ENCODE measurements at regions not wholly inside any gene's neighbourhood (a gene's known extent, or its start where the extent isn't known, plus 50 kb on each side); places are given as distances from the start of the nearest gene placed in this dataset.

GRCh38 chr10:131561897-131562296 is 250.4 kb upstream of the TCERG1L start:
- Histone ChIP-seq H3K9me2 (replicated peaks; ENCODE audit: control insufficient read depth, low read length) (no peaks in the 10 kb centered on the region), H4K20me1 (ENCODE audit: control insufficient read depth, insufficient read depth, low read depth, low read length) (no peaks in the 10 kb centered on the region), H3K36me3 (ENCODE audit: control insufficient read depth, low read length) (no peaks in the 10 kb centered on the region), H3K27me3 (ENCODE audit: control insufficient read depth, low read length) (no peaks in the 10 kb centered on the region), H3K4me2 (ENCODE audit: low read length) (no peak overlapping the region), H3K4me1 (ENCODE audit: control insufficient read depth, low read length) (no peaks in the 10 kb centered on the region), H3K4me3 (ENCODE audit: low read length) (no peak overlapping the region), H3K9me3 (ENCODE audit: control insufficient read depth, insufficient read depth, low read length) (no peaks in the 10 kb centered on the region; the same call in 1 of the 2 replicates), H3K27ac (ENCODE audit: low read depth, low read length) (no peak overlapping the region), H3F3A (ENCODE audit: control insufficient read depth, insufficient read depth) (no peaks in the 10 kb centered on the region), H3K79me2 (ENCODE audit: control insufficient read depth, low read length) (no peaks in the 10 kb centered on the region)
- no peak for TF ChIP-seq EZH2phosphoT487 (IDR thresholded peaks at IDR 0.05; ENCODE audit: borderline replicate concordance, low read length)
- TF ChIP-seq CTCF (IDR thresholded peaks at IDR 0.05; ENCODE audit: low read depth, low read length, poor library complexity, severe bottlenecking), result no peak

GRCh38 chr10:131563411-131563810 is 251.9 kb upstream of the TCERG1L start:
- no peaks in the 10 kb centered on the region for H3K9me2 ChIP-seq (replicated peaks; ENCODE audit: control insufficient read depth, low read length)
- no peak overlapping the region for H3K4me3 ChIP-seq (ENCODE audit: low read length)
- no peaks in the 10 kb centered on the region for H3F3A ChIP-seq (ENCODE audit: control insufficient read depth, insufficient read depth)
- H3K4me2 ChIP-seq (ENCODE audit: low read length), result no peak overlapping the region
- no peaks in the 10 kb centered on the region for H4K20me1 ChIP-seq (ENCODE audit: control insufficient read depth, insufficient read depth, low read depth, low read length)
- H3K9me3 ChIP-seq (ENCODE audit: control insufficient read depth, insufficient read depth, low read length), result no peaks in the 10 kb centered on the region; the same call in 1 of the 2 replicates
- H3K4me1 ChIP-seq (ENCODE audit: control insufficient read depth, low read length), result no peaks in the 10 kb centered on the region
- H3K27me3 ChIP-seq (ENCODE audit: control insufficient read depth, low read length), result no peaks in the 10 kb centered on the region
- no peaks in the 10 kb centered on the region for H3K36me3 ChIP-seq (ENCODE audit: control insufficient read depth, low read length)
- no peaks in the 10 kb centered on the region for H3K79me2 ChIP-seq (ENCODE audit: control insufficient read depth, low read length)
- H3K27ac ChIP-seq (ENCODE audit: low read depth, low read length), result no peak overlapping the region
- TF ChIP-seq EZH2phosphoT487 (IDR thresholded peaks at IDR 0.05; ENCODE audit: borderline replicate concordance, low read length) (no peak), CTCF (IDR thresholded peaks at IDR 0.05; ENCODE audit: low read depth, low read length, poor library complexity, severe bottlenecking) (no peak)

DNA sequence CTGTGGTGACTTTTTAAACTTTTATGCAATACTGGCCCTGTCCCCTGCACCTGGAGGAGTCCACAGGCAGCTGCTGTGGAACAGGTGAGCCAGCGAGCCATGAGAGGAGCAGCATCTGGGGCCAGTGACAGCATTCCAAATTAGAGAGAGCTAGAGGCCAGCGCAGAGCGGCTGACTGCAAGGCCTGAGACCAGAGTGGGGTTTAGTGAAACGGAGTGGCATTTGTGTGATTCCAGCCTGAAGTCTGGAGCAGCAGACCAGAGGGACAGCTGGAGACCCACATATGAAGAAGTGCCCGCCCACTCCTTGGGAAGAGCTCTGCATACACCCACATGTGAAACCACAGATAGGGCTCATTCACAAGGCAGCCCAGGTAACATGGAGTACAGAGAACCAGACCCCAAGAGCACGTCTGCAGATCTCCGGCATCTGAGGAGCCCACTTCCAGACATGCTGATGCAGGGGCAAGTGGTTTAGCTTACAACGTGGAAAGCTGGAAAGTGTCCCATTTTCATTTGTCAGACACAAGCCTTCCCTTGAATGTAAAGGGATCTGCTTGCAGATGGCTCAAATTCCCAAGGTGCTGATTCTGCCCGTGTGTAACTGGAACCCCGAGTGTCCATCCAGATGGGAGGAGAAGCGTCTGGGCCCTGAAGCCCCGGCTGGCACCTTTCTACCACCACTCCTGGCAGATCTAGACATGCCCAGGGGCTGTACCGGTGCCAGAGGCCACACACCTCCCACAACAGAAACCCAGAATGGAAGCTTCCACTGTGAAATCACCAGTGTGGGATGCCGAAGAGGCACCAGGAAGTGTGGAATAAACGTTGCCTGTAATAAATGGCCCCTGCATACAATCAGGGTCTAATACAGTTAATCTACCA is 256.0 kb upstream of the TCERG1L start:
- Histone ChIP-seq H3K4me2 (ENCODE audit: low read length) (no peak overlapping the region), H3K27ac (ENCODE audit: low read depth, low read length) (no peak overlapping the region), H3K9me2 (replicated peaks; ENCODE audit: control insufficient read depth, low read length) (no peaks in the 10 kb centered on the region), H3K4me1 (ENCODE audit: control insufficient read depth, low read length) (no peaks in the 10 kb centered on the region), H4K20me1 (ENCODE audit: control insufficient read depth, insufficient read depth, low read depth, low read length) (no peaks in the 10 kb centered on the region), H3K27me3 (ENCODE audit: control insufficient read depth, low read length) (no peaks in the 10 kb centered on the region), H3K9me3 (ENCODE audit: control insufficient read depth, insufficient read depth, low read length) (no peaks in the 10 kb centered on the region; the same call in 1 of the 2 replicates), H3K36me3 (ENCODE audit: control insufficient read depth, low read length) (no peaks in the 10 kb centered on the region), H3F3A (ENCODE audit: control insufficient read depth, insufficient read depth) (no peaks in the 10 kb centered on the region), H3K79me2 (ENCODE audit: control insufficient read depth, low read length) (no peaks in the 10 kb centered on the region), H3K4me3 (ENCODE audit: low read length) (no peak overlapping the region)
- TF ChIP-seq CTCF (IDR thresholded peaks at IDR 0.05; ENCODE audit: low read depth, low read length, poor library complexity, severe bottlenecking) (no peak), EZH2phosphoT487 (IDR thresholded peaks at IDR 0.05; ENCODE audit: borderline replicate concordance, low read length) (no peak)

Data from DOHH2 (cell line).